Fibroblast of villous mesenchyme (primary cell): ENCODE measurements at regions not wholly inside any gene's neighbourhood (a gene's known extent, or its start where the extent isn't known, plus 50 kb on each side); places are given as distances from the start of the nearest gene placed in this dataset.

Experiments
- DNase-seq: peaks from one replicate; pipeline ENCODE4 v3.0.0-alpha.2; 2010; ENCODE audit warnings: low read depth
- H3K4me3 ChIP-seq: 2 replicates; pipeline ENCODE4 v1.5.1; 2011; ENCODE audit warnings: low read depth, mild to moderate bottlenecking, low read length
- CTCF ChIP-seq: IDR thresholded peaks from 2 replicates; pipeline ENCODE4 v1.5.1; 2012; ENCODE audit warnings: low read depth, mild to moderate bottlenecking, low read length; ENCODE audit not compliant: insufficient read depth

GRCh38 chr1:14500912-14501311 is 97.6 kb upstream of the KAZN start:
- no peak overlapping the region for H3K4me3 ChIP-seq
- no peak for TF ChIP-seq CTCF
- no peak for DNase-seq

- no peak for TF ChIP-seq CTCF
- DNase-seq, result no peak
- H3K4me3 ChIP-seq, result no peak overlapping the region
Measured at GRCh38 chr1:14504517-14504916, 94.0 kb upstream of the KAZN start.

GRCh38 chr1:14506471-14507255 is 91.8 kb upstream of the KAZN start:
- TF ChIP-seq CTCF, result no peak
- H3K4me3 ChIP-seq, result no peak overlapping the region
- no peak for DNase-seq

GRCh38 chr1:14507262-14507661 is 91.2 kb upstream of the KAZN start:
- TF ChIP-seq CTCF, result no peak
- no peak overlapping the region for H3K4me3 ChIP-seq
- no peak for DNase-seq

GRCh38 chr1:14508613-14509012 is 89.9 kb upstream of the KAZN start:
- no peak for TF ChIP-seq CTCF
- no peak for DNase-seq

GRCh38 chr1:14511166-14511680 is 87.3 kb upstream of the KAZN start:
- DNase-seq, result no peak
- H3K4me3 ChIP-seq, result no peak overlapping the region
- no peak for TF ChIP-seq CTCF

More at GRCh38 chr1:14508613-14509012, 89.9 kb upstream of the KAZN start:
- no peak overlapping the region for H3K4me3 ChIP-seq
